HEK293 (cell line): ENCODE measurements at regions not wholly inside any gene's neighbourhood (a gene's known extent, or its start where the extent isn't known, plus 50 kb on each side); places are given as distances from the start of the nearest gene placed in this dataset.

Experiments
- TCF7L2 ChIP-seq: IDR thresholded peaks from 2 replicates; pipeline ENCODE4 v1.6.1; 2011; ENCODE audit warnings: low read depth, mild to moderate bottlenecking, inconsistent platforms, low read length, moderate library complexity, borderline replicate concordance
- ZNF174 ChIP-seq: fragments of 450-650 bp; formaldehyde crosslinking; IDR thresholded peaks from 2 replicates; pipeline ENCODE4 v1.5.0; 2017; ENCODE audit warnings: missing biosample characterization, mild to moderate bottlenecking, missing genetic modification characterization
- ZNF274 ChIP-seq, 2 experiments: fragments of 200-500 bp in 1 of 2; fragments of 450-650 bp in 1 of 2; sonication (Bioruptor generic) in 1 of 2; formaldehyde crosslinking in 1 of 2; IDR thresholded peaks; 2 replicates each; pipeline versions ENCODE4 v1.5.1 to v1.6.1; 2014 to 2016; ENCODE audit warnings: borderline replicate concordance in 1 of 2, inconsistent platforms in 1 of 2, low read length in 1 of 2, missing biosample characterization in 1 of 2, missing genetic modification characterization in 1 of 2
- ZNF621 ChIP-seq: fragments of 450-650 bp; formaldehyde crosslinking; IDR thresholded peaks from 2 replicates; pipeline ENCODE4 v1.5.1; 2017; ENCODE audit warnings: missing biosample characterization, missing genetic modification characterization
- ZNF707 ChIP-seq: fragments of 450-650 bp; formaldehyde crosslinking; IDR thresholded peaks from 2 replicates; pipeline ENCODE4 v1.5.1; 2016; ENCODE audit warnings: missing biosample characterization, missing genetic modification characterization
- TF ChIP-seq, protein P1 (sequence below): fragments of 450-650 bp; formaldehyde crosslinking; IDR thresholded peaks from 2 replicates; pipeline ENCODE4 v1.5.1; 2016; ENCODE audit warnings: missing biosample characterization, missing genetic modification characterization
- TF ChIP-seq, protein P2 (sequence below): fragments of 450-650 bp; formaldehyde crosslinking; IDR thresholded peaks from 2 replicates; pipeline ENCODE4; 2016; ENCODE audit warnings: missing biosample characterization, missing genetic modification characterization

DNA sequence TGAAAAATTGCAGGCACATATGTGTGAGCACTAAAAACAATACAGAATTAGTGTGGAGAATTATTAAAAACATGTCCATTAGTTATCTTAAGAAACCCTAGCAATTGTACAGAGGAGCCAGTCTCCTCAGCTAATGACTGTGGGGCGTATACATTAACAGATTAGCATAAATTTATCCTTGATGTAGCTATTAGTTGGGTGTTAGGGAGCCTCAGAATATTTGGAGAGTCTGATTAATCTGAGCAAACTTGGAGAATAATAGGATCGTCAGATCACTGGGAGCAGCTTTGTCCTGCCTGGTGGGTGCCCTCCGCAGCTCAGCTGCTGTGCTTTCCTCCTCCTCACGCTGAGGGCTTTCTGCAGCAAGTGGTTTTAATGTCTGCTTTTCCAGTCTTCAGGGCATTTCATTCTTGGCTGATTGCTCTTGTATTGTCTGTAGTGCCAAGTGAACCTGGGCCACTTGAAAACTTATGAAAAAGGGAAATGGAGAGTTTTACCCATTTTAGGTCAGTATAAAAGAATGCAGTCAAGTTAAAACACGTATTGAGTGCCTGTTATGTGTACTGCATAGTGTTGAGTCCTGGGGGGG lies 417.4 kb upstream of the SEMA6D start:
- TF ChIP-seq ZNF707 (tag by site-specific recombination) (no peak), TCF7L2 (no peak), ZNF621 (no peak), ZNF274 (IDR thresholded peaks at IDR 0.05; ENCODE audit: low read length) (no peak), ZNF274 (tag by site-specific recombination; IDR thresholded peaks at IDR 0.05; ENCODE audit: borderline replicate concordance) (no peak), ZNF174 (tag by site-specific recombination) (no peak)
- TF ChIP-seq, protein P1, sequence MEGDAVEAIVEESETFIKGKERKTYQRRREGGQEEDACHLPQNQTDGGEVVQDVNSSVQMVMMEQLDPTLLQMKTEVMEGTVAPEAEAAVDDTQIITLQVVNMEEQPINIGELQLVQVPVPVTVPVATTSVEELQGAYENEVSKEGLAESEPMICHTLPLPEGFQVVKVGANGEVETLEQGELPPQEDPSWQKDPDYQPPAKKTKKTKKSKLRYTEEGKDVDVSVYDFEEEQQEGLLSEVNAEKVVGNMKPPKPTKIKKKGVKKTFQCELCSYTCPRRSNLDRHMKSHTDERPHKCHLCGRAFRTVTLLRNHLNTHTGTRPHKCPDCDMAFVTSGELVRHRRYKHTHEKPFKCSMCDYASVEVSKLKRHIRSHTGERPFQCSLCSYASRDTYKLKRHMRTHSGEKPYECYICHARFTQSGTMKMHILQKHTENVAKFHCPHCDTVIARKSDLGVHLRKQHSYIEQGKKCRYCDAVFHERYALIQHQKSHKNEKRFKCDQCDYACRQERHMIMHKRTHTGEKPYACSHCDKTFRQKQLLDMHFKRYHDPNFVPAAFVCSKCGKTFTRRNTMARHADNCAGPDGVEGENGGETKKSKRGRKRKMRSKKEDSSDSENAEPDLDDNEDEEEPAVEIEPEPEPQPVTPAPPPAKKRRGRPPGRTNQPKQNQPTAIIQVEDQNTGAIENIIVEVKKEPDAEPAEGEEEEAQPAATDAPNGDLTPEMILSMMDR (tag by site-specific recombination): no peak
- TF ChIP-seq, protein P2, sequence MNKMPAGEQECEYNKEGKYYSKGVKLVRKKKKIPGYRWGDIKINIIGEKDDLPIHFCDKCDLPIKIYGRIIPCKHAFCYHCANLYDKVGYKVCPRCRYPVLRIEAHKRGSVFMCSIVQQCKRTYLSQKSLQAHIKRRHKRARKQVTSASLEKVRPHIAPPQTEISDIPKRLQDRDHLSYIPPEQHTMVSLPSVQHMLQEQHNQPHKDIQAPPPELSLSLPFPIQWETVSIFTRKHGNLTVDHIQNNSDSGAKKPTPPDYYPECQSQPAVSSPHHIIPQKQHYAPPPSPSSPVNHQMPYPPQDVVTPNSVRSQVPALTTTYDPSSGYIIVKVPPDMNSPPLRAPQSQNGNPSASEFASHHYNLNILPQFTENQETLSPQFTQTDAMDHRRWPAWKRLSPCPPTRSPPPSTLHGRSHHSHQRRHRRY: no peak
